Cardiac muscle cell (in vitro differentiated cells and primary cell): ENCODE measurements at regions not wholly inside any gene's neighbourhood (a gene's known extent, or its start where the extent isn't known, plus 50 kb on each side); places are given as distances from the start of the nearest gene placed in this dataset.

Experiments
- DNase-seq, 2 donors: peaks; one replicate each; pipeline versions ENCODE4 v3.0.0 to v3.0.0-alpha.2; 2010 to 2017; ENCODE audit warnings: low read depth in 1 of 2, low spot score in 1 of 2
- H3K27ac ChIP-seq: fragments of 200-600 bp; sonication (generic); 2 replicates; pipeline ENCODE4 v1.5.1; 2016
- H3K27me3 ChIP-seq: fragments of 200-600 bp; sonication (generic); 2 replicates; pipeline ENCODE4 v1.6.0; 2016; ENCODE audit warnings: control low read depth
- H3K36me3 ChIP-seq: fragments of 200-600 bp; sonication (generic); 2 replicates; pipeline ENCODE4 v1.5.1; 2016; ENCODE audit warnings: control low read depth
- H3K4me1 ChIP-seq: fragments of 200-600 bp; sonication (generic); 2 replicates; pipeline ENCODE4 v1.8.1; 2017; ENCODE audit warnings: low read depth, mild to moderate bottlenecking, mixed run types
- H3K4me3 ChIP-seq: fragments of 200-600 bp; sonication (generic); 2 replicates; pipeline ENCODE4 v1.5.1; 2016; ENCODE audit warnings: mild to moderate bottlenecking
- H3K9me3 ChIP-seq: fragments of 200-600 bp; sonication (generic); 2 replicates; pipeline ENCODE4 v1.5.1; 2017; ENCODE audit warnings: low read depth, mild to moderate bottlenecking, control low read depth
- CTCF ChIP-seq: IDR thresholded peaks from 2 replicates; pipeline ENCODE4 v1.5.1; 2012; ENCODE audit warnings: low read depth, mild to moderate bottlenecking, low read length

GRCh38 chrX:26375346-26375745 lies 159.4 kb downstream of the MAGEB5 start:
- no peaks in the 10 kb centered on the region for H3K36me3 ChIP-seq
- no peak overlapping the region for H3K27ac ChIP-seq
- H3K4me1 ChIP-seq: no peaks in the 10 kb centered on the region
- no peak for TF ChIP-seq CTCF
- no peaks in the 10 kb centered on the region for H3K9me3 ChIP-seq
- DNase-seq: no peak
- H3K4me3 ChIP-seq: no peak overlapping the region
- no peaks in the 10 kb centered on the region for H3K27me3 ChIP-seq

- Histone ChIP-seq H3K27ac (no peak overlapping the region), H3K9me3 (no peaks in the 10 kb centered on the region), H3K36me3 (no peaks in the 10 kb centered on the region), H3K4me1 (no peaks in the 10 kb centered on the region), H3K4me3 (no peak overlapping the region), H3K27me3 (no peaks in the 10 kb centered on the region)
- no peak for DNase-seq
- no peak for TF ChIP-seq CTCF
Measured at GRCh38 chrX:26373829-26374228, 157.9 kb downstream of the MAGEB5 start.

- Histone ChIP-seq H3K27ac (no peak overlapping the region), H3K4me3 (no peak overlapping the region), H3K4me1 (no peaks in the 10 kb centered on the region), H3K36me3 (no peaks in the 10 kb centered on the region), H3K27me3 (no peaks in the 10 kb centered on the region), H3K9me3 (no peaks in the 10 kb centered on the region)
- no peak for TF ChIP-seq CTCF
- no peak for DNase-seq
Measured at GRCh38 chrX:26352891-26353430, 137.0 kb downstream of the MAGEB5 start.

- H3K4me3 ChIP-seq: no peak overlapping the region
- TF ChIP-seq CTCF: no peak
- no peak for DNase-seq
- no peaks in the 10 kb centered on the region for H3K27me3 ChIP-seq
- no peaks in the 10 kb centered on the region for H3K4me1 ChIP-seq
- no peak overlapping the region for H3K27ac ChIP-seq
- H3K36me3 ChIP-seq: no peaks in the 10 kb centered on the region
- no peaks in the 10 kb centered on the region for H3K9me3 ChIP-seq
Measured at GRCh38 chrX:26347171-26347570, 131.2 kb downstream of the MAGEB5 start.

- H3K9me3 ChIP-seq: no peaks in the 10 kb centered on the region
- TF ChIP-seq CTCF: no peak
- H3K27me3 ChIP-seq: no peaks in the 10 kb centered on the region
- no peaks in the 10 kb centered on the region for H3K4me1 ChIP-seq
- no peak overlapping the region for H3K27ac ChIP-seq
- no peaks in the 10 kb centered on the region for H3K36me3 ChIP-seq
- H3K4me3 ChIP-seq: no peak overlapping the region
- DNase-seq: no peak
Measured at GRCh38 chrX:26334232-26334631, 118.3 kb downstream of the MAGEB5 start.
